A673 (cell line): ENCODE measurements at regions not wholly inside any gene's neighbourhood (a gene's known extent, or its start where the extent isn't known, plus 50 kb on each side); places are given as distances from the start of the nearest gene placed in this dataset.

Experiments
- EZH2 ChIP-seq: fragments of 200-600 bp; sonication (generic); IDR thresholded peaks from 2 replicates; pipeline ENCODE4 v1.6.1; 2017; ENCODE audit warnings: borderline replicate concordance, low read depth, mild to moderate bottlenecking, mixed read lengths, antibody characterized with exemption, low read length; ENCODE audit not compliant: poor library complexity, severe bottlenecking
- TF ChIP-seq, protein P1 (sequence below): fragments of 300-800, 200-600 bp; sonication (generic); conservative IDR thresholded peaks from 2 replicates; pipeline ENCODE4 v1.5.1; 2017; ENCODE audit warnings: low read depth, mild to moderate bottlenecking, antibody characterized with exemption, low read length, moderate library complexity, mixed read lengths

- no peak for TF ChIP-seq EZH2
- TF ChIP-seq, protein P1, sequence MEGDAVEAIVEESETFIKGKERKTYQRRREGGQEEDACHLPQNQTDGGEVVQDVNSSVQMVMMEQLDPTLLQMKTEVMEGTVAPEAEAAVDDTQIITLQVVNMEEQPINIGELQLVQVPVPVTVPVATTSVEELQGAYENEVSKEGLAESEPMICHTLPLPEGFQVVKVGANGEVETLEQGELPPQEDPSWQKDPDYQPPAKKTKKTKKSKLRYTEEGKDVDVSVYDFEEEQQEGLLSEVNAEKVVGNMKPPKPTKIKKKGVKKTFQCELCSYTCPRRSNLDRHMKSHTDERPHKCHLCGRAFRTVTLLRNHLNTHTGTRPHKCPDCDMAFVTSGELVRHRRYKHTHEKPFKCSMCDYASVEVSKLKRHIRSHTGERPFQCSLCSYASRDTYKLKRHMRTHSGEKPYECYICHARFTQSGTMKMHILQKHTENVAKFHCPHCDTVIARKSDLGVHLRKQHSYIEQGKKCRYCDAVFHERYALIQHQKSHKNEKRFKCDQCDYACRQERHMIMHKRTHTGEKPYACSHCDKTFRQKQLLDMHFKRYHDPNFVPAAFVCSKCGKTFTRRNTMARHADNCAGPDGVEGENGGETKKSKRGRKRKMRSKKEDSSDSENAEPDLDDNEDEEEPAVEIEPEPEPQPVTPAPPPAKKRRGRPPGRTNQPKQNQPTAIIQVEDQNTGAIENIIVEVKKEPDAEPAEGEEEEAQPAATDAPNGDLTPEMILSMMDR: no peak
These were observed 897.4 kb upstream of the TENM4 start for GRCh38 chr11:80338231-80338630.
